OCI-LY3 (cell line): ENCODE measurements at regions not wholly inside any gene's neighbourhood (a gene's known extent, or its start where the extent isn't known, plus 50 kb on each side); places are given as distances from the start of the nearest gene placed in this dataset.

Source experiments
- EZH2phosphoT487 ChIP-seq: fragments of 200-600 bp; shearing (Covaris generic); IDR thresholded peaks from 2 replicates; pipeline ENCODE4 v1.6.1; 2018; ENCODE audit warnings: antibody characterized with exemption, mixed run types, low read depth
- TF ChIP-seq, protein P1 (sequence below): fragments of 200-600, 300-600 bp; sonication (generic); IDR thresholded peaks from 2 replicates; pipeline ENCODE4 v1.5.1; 2014; ENCODE audit warnings: antibody characterized with exemption, low read length, low read depth

- TF ChIP-seq, protein P1, sequence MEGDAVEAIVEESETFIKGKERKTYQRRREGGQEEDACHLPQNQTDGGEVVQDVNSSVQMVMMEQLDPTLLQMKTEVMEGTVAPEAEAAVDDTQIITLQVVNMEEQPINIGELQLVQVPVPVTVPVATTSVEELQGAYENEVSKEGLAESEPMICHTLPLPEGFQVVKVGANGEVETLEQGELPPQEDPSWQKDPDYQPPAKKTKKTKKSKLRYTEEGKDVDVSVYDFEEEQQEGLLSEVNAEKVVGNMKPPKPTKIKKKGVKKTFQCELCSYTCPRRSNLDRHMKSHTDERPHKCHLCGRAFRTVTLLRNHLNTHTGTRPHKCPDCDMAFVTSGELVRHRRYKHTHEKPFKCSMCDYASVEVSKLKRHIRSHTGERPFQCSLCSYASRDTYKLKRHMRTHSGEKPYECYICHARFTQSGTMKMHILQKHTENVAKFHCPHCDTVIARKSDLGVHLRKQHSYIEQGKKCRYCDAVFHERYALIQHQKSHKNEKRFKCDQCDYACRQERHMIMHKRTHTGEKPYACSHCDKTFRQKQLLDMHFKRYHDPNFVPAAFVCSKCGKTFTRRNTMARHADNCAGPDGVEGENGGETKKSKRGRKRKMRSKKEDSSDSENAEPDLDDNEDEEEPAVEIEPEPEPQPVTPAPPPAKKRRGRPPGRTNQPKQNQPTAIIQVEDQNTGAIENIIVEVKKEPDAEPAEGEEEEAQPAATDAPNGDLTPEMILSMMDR, result no peak
- no peak for TF ChIP-seq EZH2phosphoT487
These were observed 190.3 kb downstream of the RBFOX3 start for GRCh38 chr17:79420318-79421243.
